ENCODE measurements at regions not wholly inside any gene's neighbourhood (a gene's known extent, or its start where the extent isn't known, plus 50 kb on each side); places are given as distances from the start of the nearest gene placed in this dataset.

- H3K27me3 ChIP-seq (ENCODE audit: control insufficient read depth in 4 of 4, insufficient read depth in 4 of 4, low read length in 3 of 4) = no peaks in the 10 kb centered on the region
- 47% methylated on average over 1 of the region's 1 CpG for WGBS
- TF ChIP-seq SP1 (IDR thresholded peaks at IDR 0.05) (no peak), JUND (IDR thresholded peaks at IDR 0.05) (no peak), YY1 (IDR thresholded peaks at IDR 0.05) (no peak), FOXA2 (IDR thresholded peaks at IDR 0.05) (no peak), RAD21 (IDR thresholded peaks at IDR 0.05) (no peak), NR2F2 (IDR thresholded peaks at IDR 0.05) (no peak), CTCF (IDR thresholded peaks at IDR 0.05; ENCODE audit: low read depth, low read length, missing input control) (no peak), RXRA (IDR thresholded peaks at IDR 0.05) (no peak), HNF4G (IDR thresholded peaks at IDR 0.05) (no peak), ATF3 (IDR thresholded peaks at IDR 0.05) (no peak), GABPA (IDR thresholded peaks at IDR 0.05 in 1 of 2, conservative IDR thresholded peaks at IDR 0.05 in 1 of 2) (no peak), ZBTB33 (IDR thresholded peaks at IDR 0.05) (no peak), MAX (IDR thresholded peaks at IDR 0.05) (no peak), HNF4A (conservative IDR thresholded peaks at IDR 0.05) (no peak), EGR1 (IDR thresholded peaks at IDR 0.05; ENCODE audit: low read depth in 2 of 2) (no peak)
- H3K4me1 ChIP-seq (ENCODE audit: control insufficient read depth in 4 of 4, insufficient read depth in 4 of 4, low read length in 3 of 4) = no peaks in the 10 kb centered on the region
- H3K36me3 ChIP-seq (ENCODE audit: control insufficient read depth in 4 of 4, insufficient read depth in 3 of 4, low read depth in 1 of 4, low read length in 3 of 4) = no peaks in the 10 kb centered on the region
- no peak overlapping the region for H3K9ac ChIP-seq (ENCODE audit: low read depth in 1 of 2, low read length in 2 of 2)
- H3K9me3 ChIP-seq (ENCODE audit: control insufficient read depth in 4 of 4, low read length in 3 of 4) = no peaks in the 10 kb centered on the region
- H3K4me3 ChIP-seq (ENCODE audit: low read depth in 1 of 3, low read length in 3 of 3) = no peak overlapping the region
- no peak for DNase-seq (ENCODE audit: low spot score)
- no peak overlapping the region for H3K27ac ChIP-seq (ENCODE audit: low read depth in 1 of 2, low read length in 2 of 2)
These were observed 60.9 kb upstream of the CHRM2 start for GRCh38 chr7:136807598-136807997.

GRCh38 chr7:136803028-136803427, 65.4 kb upstream of the CHRM2 start:
- 81% methylated on average over 2 of the region's 2 CpGs for WGBS
- no peak overlapping the region for H3K27ac ChIP-seq (ENCODE audit: low read depth in 1 of 2, low read length in 2 of 2)
- no peak overlapping the region for H3K4me3 ChIP-seq (ENCODE audit: low read depth in 1 of 3, low read length in 3 of 3)
- H3K9me3 ChIP-seq (ENCODE audit: control insufficient read depth in 4 of 4, low read length in 3 of 4) = no peaks in the 10 kb centered on the region
- DNase-seq (ENCODE audit: low spot score) = no peak
- no peaks in the 10 kb centered on the region for H3K36me3 ChIP-seq (ENCODE audit: control insufficient read depth in 4 of 4, insufficient read depth in 3 of 4, low read depth in 1 of 4, low read length in 3 of 4)
- TF ChIP-seq HNF4A (conservative IDR thresholded peaks at IDR 0.05) = no peak
- TF ChIP-seq SP1 (IDR thresholded peaks at IDR 0.05) = no peak
- TF ChIP-seq HNF4G (IDR thresholded peaks at IDR 0.05) = no peak
- no peak for TF ChIP-seq NR2F2 (IDR thresholded peaks at IDR 0.05)
- TF ChIP-seq CTCF (IDR thresholded peaks at IDR 0.05; ENCODE audit: low read depth, low read length, missing input control) = no peak
- no peak for TF ChIP-seq ATF3 (IDR thresholded peaks at IDR 0.05)
- no peak for TF ChIP-seq EGR1 (IDR thresholded peaks at IDR 0.05; ENCODE audit: low read depth in 2 of 2)
- no peak for TF ChIP-seq REST (IDR thresholded peaks at IDR 0.05)
- TF ChIP-seq YY1 (IDR thresholded peaks at IDR 0.05) = no peak
- TF ChIP-seq JUND (IDR thresholded peaks at IDR 0.05) = no peak
- no peak for TF ChIP-seq FOXA1 (IDR thresholded peaks at IDR 0.05)
- no peaks in the 10 kb centered on the region for H3K27me3 ChIP-seq (ENCODE audit: control insufficient read depth in 4 of 4, insufficient read depth in 4 of 4, low read length in 3 of 4)
- no peak overlapping the region for H3K9ac ChIP-seq (ENCODE audit: low read depth in 1 of 2, low read length in 2 of 2)
- no peaks in the 10 kb centered on the region for H3K4me1 ChIP-seq (ENCODE audit: control insufficient read depth in 4 of 4, insufficient read depth in 4 of 4, low read length in 3 of 4)

Measured in liver (tissue), 8 donors.